Calu3 (cell line): ENCODE measurements at regions not wholly inside any gene's neighbourhood (a gene's known extent, or its start where the extent isn't known, plus 50 kb on each side); places are given as distances from the start of the nearest gene placed in this dataset.

ENCODE experiments used
- BruUV-seq: library from RNA; stranded (reverse); fragments of 400-500 nt; replicated peaks from 2 replicates; lab custom pipeline; 2021; lab: Mats Ljungman, UMichigan
- CTCF ChIA-PET: fragments of 300-600 bp; sonication (Branson Sonifier 250); formaldehyde crosslinking; loops from one replicate; lab custom pipeline; 2022; ENCODE audit warnings: antibody characterized with exemption; lab: Charles Lee
- DNase-seq: peaks from one replicate; pipeline ENCODE4 v3.0.0; 2022
- H3K27ac Mint-ChIP-seq: one replicate; pipeline ENCODE4 v1.8.0; 2022; ENCODE audit warnings: mixed read lengths; ENCODE audit not compliant: unreplicated experiment
- H3K27me3 Mint-ChIP-seq: one replicate; pipeline ENCODE4 v1.8.0; 2022; ENCODE audit warnings: mixed read lengths; ENCODE audit not compliant: unreplicated experiment
- H3K36me3 Mint-ChIP-seq: one replicate; pipeline ENCODE4 v1.8.0; 2022; ENCODE audit warnings: mild to moderate bottlenecking, moderate library complexity, mixed read lengths; ENCODE audit not compliant: insufficient read depth, unreplicated experiment
- H3K4me1 Mint-ChIP-seq: one replicate; pipeline ENCODE4 v1.8.0; 2022; ENCODE audit warnings: mild to moderate bottlenecking, low read depth, mixed read lengths; ENCODE audit not compliant: unreplicated experiment
- H3K4me3 Mint-ChIP-seq: one replicate; pipeline ENCODE4 v1.8.0; 2022; ENCODE audit warnings: mild to moderate bottlenecking, low read depth, moderate library complexity, mixed read lengths; ENCODE audit not compliant: unreplicated experiment
- H3K9me3 Mint-ChIP-seq: one replicate; pipeline ENCODE4 v1.8.0; 2022; ENCODE audit warnings: low read depth, mixed read lengths; ENCODE audit not compliant: unreplicated experiment
- intact Hi-C: fragments of 100-400 bp; cut with micrococcal nuclease; formaldehyde crosslinking; loops from one replicate; pipeline ENCODE4 v1.10.0; 2022; ENCODE audit not compliant: unreplicated experiment
- TF ChIP-seq, protein P1 (sequence below): fragments of 200-600 bp; IDR thresholded peaks from one replicate; pipeline ENCODE4 v1.8.0; 2022; ENCODE audit warnings: antibody characterized with exemption; ENCODE audit not compliant: unreplicated experiment

DNA sequence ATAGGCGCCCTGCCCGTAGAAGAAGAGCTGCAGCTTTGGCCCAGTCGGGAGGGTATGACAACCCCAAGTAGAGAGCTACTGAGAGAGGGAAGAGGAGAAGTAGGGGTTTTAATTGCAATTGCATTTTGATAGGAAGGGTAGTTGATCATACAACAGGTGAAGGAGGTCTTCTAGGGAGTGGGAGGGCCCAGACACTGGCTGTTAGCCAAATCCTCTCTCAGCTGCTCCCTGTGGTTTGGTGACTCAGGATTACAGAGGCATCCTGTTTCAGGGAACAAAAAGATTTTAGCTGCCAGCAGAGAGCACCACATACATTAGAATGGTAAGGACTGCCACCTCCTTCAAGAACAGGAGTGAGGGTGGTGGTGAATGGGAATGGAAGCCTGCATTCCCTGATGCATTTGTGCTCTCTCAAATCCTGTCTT is 408.9 kb upstream of the THBS1 start:
- CTCF ChIA-PET, result interaction anchor here (1.2 to 2.2 kb wide), 5 partner anchors 9 to 409 kb away, joined by 5 to 37 read pairs (median 7); partner anchors contain the start of gene THBS1
- Mint-ChIP-seq H3K27ac (no peak overlapping the region), H3K9me3 (peaks cover 3% of the 10 kb centered on the region), H3K36me3 (peaks cover 5% of the 10 kb centered on the region), H3K27me3 (no peaks in the 10 kb centered on the region), H3K4me3 (no peak overlapping the region), H3K4me1 (peaks cover 33% of the 10 kb centered on the region)
- TF ChIP-seq, protein P1, sequence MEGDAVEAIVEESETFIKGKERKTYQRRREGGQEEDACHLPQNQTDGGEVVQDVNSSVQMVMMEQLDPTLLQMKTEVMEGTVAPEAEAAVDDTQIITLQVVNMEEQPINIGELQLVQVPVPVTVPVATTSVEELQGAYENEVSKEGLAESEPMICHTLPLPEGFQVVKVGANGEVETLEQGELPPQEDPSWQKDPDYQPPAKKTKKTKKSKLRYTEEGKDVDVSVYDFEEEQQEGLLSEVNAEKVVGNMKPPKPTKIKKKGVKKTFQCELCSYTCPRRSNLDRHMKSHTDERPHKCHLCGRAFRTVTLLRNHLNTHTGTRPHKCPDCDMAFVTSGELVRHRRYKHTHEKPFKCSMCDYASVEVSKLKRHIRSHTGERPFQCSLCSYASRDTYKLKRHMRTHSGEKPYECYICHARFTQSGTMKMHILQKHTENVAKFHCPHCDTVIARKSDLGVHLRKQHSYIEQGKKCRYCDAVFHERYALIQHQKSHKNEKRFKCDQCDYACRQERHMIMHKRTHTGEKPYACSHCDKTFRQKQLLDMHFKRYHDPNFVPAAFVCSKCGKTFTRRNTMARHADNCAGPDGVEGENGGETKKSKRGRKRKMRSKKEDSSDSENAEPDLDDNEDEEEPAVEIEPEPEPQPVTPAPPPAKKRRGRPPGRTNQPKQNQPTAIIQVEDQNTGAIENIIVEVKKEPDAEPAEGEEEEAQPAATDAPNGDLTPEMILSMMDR, result no peak
- DNase-seq, result peak; percentile 79
- intact Hi-C loops, result loop anchor here (1.0 to 5.0 kb wide), 6 partner anchors 41 to 463 kb away; partner anchors contain the start of gene THBS1
- no TSS peak for BruUV-seq

DNA sequence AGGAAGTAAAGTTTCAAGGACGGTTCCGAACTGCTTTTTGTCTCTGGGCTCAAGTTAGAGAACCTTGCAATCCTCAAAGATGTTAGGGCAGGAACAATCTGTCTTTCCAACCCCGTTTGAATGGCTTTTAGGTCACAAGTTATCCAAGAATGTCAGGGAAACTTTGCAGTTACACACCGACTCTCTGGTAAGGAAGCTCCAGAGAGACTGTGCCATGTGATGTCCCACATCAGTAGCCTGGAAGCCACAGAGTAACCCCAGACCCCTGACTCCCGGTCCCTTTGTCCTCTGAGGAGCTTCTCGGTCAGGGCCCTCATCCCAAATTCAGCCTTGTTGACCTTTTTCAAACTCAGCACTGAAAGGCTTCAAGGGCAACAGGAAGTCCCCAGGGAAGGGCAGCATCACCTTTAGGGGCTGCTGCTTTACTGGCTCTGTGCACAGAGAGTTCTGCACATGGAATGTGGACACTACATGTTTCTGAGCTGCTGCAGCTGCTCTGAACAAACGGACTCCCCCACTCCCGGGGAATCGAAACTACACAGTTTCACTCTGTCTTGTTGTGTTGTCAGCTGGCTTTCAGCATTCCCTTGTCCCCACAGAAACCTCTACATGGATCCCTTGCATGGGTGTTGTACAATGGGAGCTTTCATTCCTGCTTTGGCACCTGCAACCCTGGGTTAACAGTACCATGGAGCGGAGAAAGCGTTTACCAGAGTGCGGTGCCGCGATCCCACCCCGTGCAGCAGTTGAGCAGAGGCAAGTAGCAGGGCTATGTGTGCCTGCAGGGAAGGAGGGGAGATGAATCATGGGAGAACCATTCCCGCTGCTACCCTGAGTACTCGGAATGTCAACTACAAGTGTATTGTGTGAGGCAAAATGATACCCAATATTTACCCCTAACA is 408.2 kb upstream of the THBS1 start:
- intact Hi-C loops, result loop anchor here (1.0 to 5.0 kb wide), 6 partner anchors 41 to 464 kb away; partner anchors contain the start of gene THBS1
- BruUV-seq, result no TSS peak
- peaks cover 3% of the 10 kb centered on the region for H3K9me3 Mint-ChIP-seq
- DNase-seq, result peak; percentile 57
- TF ChIP-seq, protein P1, result no peak
- H3K36me3 Mint-ChIP-seq, result peaks cover 5% of the 10 kb centered on the region
- H3K27ac Mint-ChIP-seq, result peak overlapping the region; percentile 92
- peaks cover 33% of the 10 kb centered on the region for H3K4me1 Mint-ChIP-seq
- peak overlapping the region; percentile 74 for H3K4me3 Mint-ChIP-seq
- H3K27me3 Mint-ChIP-seq, result no peaks in the 10 kb centered on the region
- CTCF ChIA-PET, result interaction anchor here (0.5 to 2.2 kb wide), 8 partner anchors 9 to 410 kb away, joined by 3 to 37 read pairs (median 6); partner anchors contain the start of gene THBS1

DNA sequence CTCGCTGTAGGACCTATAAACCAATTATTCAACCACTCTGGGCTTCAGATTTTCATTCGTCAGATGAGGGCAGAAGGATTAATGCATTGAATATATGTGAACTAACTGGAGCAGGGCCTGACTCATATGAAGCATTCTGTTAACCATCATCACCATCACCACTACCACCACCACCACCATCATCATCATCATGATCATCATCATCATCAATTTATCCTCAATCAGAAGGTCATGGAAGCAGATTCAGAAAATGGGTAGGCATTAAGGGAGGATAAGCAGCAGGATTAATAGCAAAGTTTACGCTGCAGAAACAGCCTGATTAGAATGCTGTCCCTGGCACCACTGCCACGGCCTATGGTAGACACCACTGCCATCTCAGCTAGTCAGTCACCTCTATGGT is 407.5 kb upstream of the THBS1 start:
- Mint-ChIP-seq H3K36me3 (peaks cover 5% of the 10 kb centered on the region), H3K9me3 (peaks cover 3% of the 10 kb centered on the region), H3K27me3 (no peaks in the 10 kb centered on the region), H3K4me3 (no peak overlapping the region), H3K4me1 (peaks cover 33% of the 10 kb centered on the region), H3K27ac (no peak overlapping the region)
- intact Hi-C loops, result loop anchor here (2.0 to 5.0 kb wide), 4 partner anchors 101 to 465 kb away; no protein-coding TSS in a partner anchor
- CTCF ChIA-PET, result interaction anchor here (1.1 to 2.2 kb wide), 3 partner anchors 100 to 407 kb away, joined by 4 to 37 read pairs (median 7); partner anchors contain the start of gene THBS1
- DNase-seq, result no peak
- TF ChIP-seq, protein P1, result no peak
- no TSS peak for BruUV-seq

DNA sequence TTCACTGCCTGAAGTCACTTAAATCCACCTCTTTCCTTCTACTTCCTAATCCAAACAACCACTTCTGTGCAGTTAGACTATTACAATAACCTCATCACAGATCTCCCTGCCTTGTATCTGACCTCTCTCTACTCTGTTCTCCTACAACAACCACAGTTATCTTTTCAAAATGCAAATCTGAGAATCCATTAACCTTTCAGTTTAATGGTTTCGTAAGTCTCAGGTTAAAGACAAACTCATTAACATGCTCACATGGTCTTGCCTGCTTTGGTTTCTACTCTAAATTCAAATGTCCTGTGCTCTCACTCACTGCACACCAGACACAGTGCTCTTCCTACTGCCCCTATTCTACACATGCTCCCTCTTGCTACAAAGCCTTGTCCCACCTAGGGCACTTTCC is 406.5 kb upstream of the THBS1 start:
- TF ChIP-seq, protein P1, result no peak
- Mint-ChIP-seq H3K27me3 (no peaks in the 10 kb centered on the region), H3K4me3 (no peak overlapping the region), H3K4me1 (peaks cover 33% of the 10 kb centered on the region), H3K27ac (no peak overlapping the region), H3K9me3 (peaks cover 3% of the 10 kb centered on the region), H3K36me3 (peaks cover 5% of the 10 kb centered on the region)
- CTCF ChIA-PET, result no interaction called here
- no peak for DNase-seq
- no TSS peak for BruUV-seq
- intact Hi-C loops, result loop anchor here (5.0 kb wide), 1 partner anchor 357 kb away; no protein-coding TSS in a partner anchor
